ENCODE measurements at regions not wholly inside any gene's neighbourhood (a gene's known extent, or its start where the extent isn't known, plus 50 kb on each side); places are given as distances from the start of the nearest gene placed in this dataset.

DNA sequence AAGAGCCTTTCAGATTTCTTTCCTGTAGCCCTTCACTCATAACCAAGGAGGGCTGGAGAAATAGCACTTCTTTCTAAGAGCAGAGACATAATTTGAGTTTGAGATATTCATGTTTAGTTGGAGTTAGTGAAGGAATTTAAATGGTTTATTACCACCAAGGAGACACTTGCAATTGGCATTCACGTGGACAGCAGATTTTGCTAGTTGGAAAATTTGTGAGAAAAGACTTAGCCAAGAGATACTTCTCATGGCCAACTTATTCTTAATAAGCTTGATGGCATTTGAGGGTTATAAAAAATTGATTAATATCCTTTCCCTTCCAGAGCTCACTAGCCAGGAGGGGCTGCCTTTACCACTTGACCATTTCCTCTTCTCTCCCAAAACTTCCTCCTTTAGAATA, 518.7 kb downstream of the TNS1 start:
- no TSS peak for BruUV-seq (replicated peaks)
- no peak for TF ChIP-seq EZH2 (IDR thresholded peaks at IDR 0.05; ENCODE audit: borderline replicate concordance, low read depth, low read length, poor library complexity, severe bottlenecking)
- TF ChIP-seq, protein P1, sequence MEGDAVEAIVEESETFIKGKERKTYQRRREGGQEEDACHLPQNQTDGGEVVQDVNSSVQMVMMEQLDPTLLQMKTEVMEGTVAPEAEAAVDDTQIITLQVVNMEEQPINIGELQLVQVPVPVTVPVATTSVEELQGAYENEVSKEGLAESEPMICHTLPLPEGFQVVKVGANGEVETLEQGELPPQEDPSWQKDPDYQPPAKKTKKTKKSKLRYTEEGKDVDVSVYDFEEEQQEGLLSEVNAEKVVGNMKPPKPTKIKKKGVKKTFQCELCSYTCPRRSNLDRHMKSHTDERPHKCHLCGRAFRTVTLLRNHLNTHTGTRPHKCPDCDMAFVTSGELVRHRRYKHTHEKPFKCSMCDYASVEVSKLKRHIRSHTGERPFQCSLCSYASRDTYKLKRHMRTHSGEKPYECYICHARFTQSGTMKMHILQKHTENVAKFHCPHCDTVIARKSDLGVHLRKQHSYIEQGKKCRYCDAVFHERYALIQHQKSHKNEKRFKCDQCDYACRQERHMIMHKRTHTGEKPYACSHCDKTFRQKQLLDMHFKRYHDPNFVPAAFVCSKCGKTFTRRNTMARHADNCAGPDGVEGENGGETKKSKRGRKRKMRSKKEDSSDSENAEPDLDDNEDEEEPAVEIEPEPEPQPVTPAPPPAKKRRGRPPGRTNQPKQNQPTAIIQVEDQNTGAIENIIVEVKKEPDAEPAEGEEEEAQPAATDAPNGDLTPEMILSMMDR (conservative IDR thresholded peaks at IDR 0.05; ENCODE audit: low read depth, low read length) = no peak
- H3K4me1 ChIP-seq (ENCODE audit: insufficient read depth, low read length, poor library complexity, severe bottlenecking) = no peaks in the 10 kb centered on the region
- ChIA-PET POLR2A (ENCODE audit: low non-redundant PET) (no interaction called here), CTCF (no interaction called here)
- no peak overlapping the region for H3K27ac ChIP-seq (ENCODE audit: low read depth, low read length, poor library complexity, severe bottlenecking)
- no peaks in the 10 kb centered on the region for H3K27me3 ChIP-seq (replicated peaks; ENCODE audit: insufficient read depth, low read depth, low read length, poor library complexity)
- no peaks in the 10 kb centered on the region for H3K36me3 ChIP-seq (ENCODE audit: insufficient read depth, low read length, poor library complexity, severe bottlenecking)
- intact Hi-C loops (cut with micrococcal nuclease; ENCODE audit: unreplicated experiment) = no loop called here
- H3K4me3 ChIP-seq (ENCODE audit: low read depth, low read length, poor library complexity, severe bottlenecking) = no peak overlapping the region
- no peaks in the 10 kb centered on the region for H3K9me3 ChIP-seq (ENCODE audit: low read depth, low read length, poor library complexity, severe bottlenecking)
- no peak for DNase-seq (ENCODE audit: low spot score)

DNA sequence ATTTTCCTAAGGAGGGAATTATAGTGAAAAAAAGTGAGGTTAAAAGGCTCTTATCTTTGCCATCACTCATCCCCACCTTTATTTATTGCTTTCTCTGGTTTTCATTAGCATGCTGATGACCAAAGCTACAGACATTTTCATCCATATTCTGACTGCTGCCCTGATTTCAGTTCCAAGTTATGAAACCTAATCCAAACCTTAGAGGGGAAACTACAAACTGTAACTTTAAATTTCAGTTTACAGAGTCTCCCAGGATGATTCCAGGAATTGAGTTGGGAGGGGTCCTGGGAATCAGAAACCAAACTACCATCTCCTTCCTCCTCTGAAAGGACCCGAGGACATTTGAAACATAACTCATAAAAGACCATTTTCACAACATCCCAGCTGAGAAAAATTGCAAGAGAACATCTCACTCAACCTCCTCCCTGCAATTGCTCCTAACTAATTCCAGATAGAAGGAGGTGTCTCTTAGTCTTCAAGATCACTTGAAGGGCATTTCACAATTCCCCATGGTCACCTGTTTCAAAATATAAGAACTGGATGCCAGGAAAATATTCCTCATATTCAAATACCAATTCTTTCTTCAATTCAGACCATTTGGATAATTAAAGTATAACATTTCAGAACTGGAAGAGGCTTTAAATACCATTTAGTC, 520.6 kb downstream of the TNS1 start:
- no peaks in the 10 kb centered on the region for H3K4me1 ChIP-seq (ENCODE audit: insufficient read depth, low read length, poor library complexity, severe bottlenecking)
- TF ChIP-seq, protein P1 (conservative IDR thresholded peaks at IDR 0.05; ENCODE audit: low read depth, low read length) = no peak
- no peak for TF ChIP-seq EZH2 (IDR thresholded peaks at IDR 0.05; ENCODE audit: borderline replicate concordance, low read depth, low read length, poor library complexity, severe bottlenecking)
- no peaks in the 10 kb centered on the region for H3K36me3 ChIP-seq (ENCODE audit: insufficient read depth, low read length, poor library complexity, severe bottlenecking)
- ChIA-PET POLR2A (ENCODE audit: low non-redundant PET) (no interaction called here), CTCF (no interaction called here)
- intact Hi-C loops (cut with micrococcal nuclease; ENCODE audit: unreplicated experiment) = no loop called here
- no peaks in the 10 kb centered on the region for H3K27me3 ChIP-seq (replicated peaks; ENCODE audit: insufficient read depth, low read depth, low read length, poor library complexity)
- no peak overlapping the region for H3K4me3 ChIP-seq (ENCODE audit: low read depth, low read length, poor library complexity, severe bottlenecking)
- H3K27ac ChIP-seq (ENCODE audit: low read depth, low read length, poor library complexity, severe bottlenecking) = no peak overlapping the region
- DNase-seq (ENCODE audit: low spot score) = no peak
- H3K9me3 ChIP-seq (ENCODE audit: low read depth, low read length, poor library complexity, severe bottlenecking) = no peaks in the 10 kb centered on the region
- no TSS peak for BruUV-seq (replicated peaks)

DNA sequence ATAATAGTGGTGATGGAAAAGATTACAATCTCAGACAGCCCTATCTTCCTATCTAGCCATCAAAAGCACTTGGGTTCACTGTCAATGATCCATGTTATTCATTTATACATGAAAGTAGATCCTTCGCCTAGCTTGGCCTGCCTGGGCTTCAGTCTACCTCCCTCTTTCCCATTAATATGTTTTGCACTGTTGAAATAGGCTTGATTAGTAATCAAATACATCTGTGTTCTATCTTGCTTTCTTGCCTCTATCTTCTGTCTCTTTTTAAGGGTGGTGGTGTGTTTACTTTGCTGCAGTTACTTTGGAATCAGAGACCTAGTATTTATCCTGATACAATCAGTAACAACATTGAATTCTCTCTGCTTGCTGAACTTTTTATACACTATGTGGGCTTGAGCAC, 521.2 kb downstream of the TNS1 start:
- Histone ChIP-seq H3K36me3 (ENCODE audit: insufficient read depth, low read length, poor library complexity, severe bottlenecking) (no peaks in the 10 kb centered on the region), H3K4me1 (ENCODE audit: insufficient read depth, low read length, poor library complexity, severe bottlenecking) (no peaks in the 10 kb centered on the region), H3K27me3 (replicated peaks; ENCODE audit: insufficient read depth, low read depth, low read length, poor library complexity) (no peaks in the 10 kb centered on the region), H3K4me3 (ENCODE audit: low read depth, low read length, poor library complexity, severe bottlenecking) (no peak overlapping the region), H3K27ac (ENCODE audit: low read depth, low read length, poor library complexity, severe bottlenecking) (no peak overlapping the region), H3K9me3 (ENCODE audit: low read depth, low read length, poor library complexity, severe bottlenecking) (no peaks in the 10 kb centered on the region)
- no TSS peak for BruUV-seq (replicated peaks)
- intact Hi-C loops (cut with micrococcal nuclease; ENCODE audit: unreplicated experiment) = no loop called here
- ChIA-PET CTCF (no interaction called here), POLR2A (ENCODE audit: low non-redundant PET) (no interaction called here)
- no peak for DNase-seq (ENCODE audit: low spot score)
- TF ChIP-seq, protein P1 (conservative IDR thresholded peaks at IDR 0.05; ENCODE audit: low read depth, low read length) = no peak
